GM12878 (cell line): ENCODE measurements at regions not wholly inside any gene's neighbourhood (a gene's known extent, or its start where the extent isn't known, plus 50 kb on each side); places are given as distances from the start of the nearest gene placed in this dataset.

Experiments
- E4F1 ChIP-seq: fragments of 450-650 bp; IDR thresholded peaks from 2 replicates; pipeline ENCODE4 v1.6.1; 2018; ENCODE audit warnings: borderline replicate concordance, mild to moderate bottlenecking; ENCODE audit not compliant: partially characterized antibody
- GABPA ChIP-seq: IDR thresholded peaks from 2 replicates; pipeline ENCODE4 v1.6.1; 2014; ENCODE audit warnings: antibody characterized with exemption, low read depth, mild to moderate bottlenecking, inconsistent platforms
- HDAC6 ChIP-seq: fragments of 200-600 bp; sonication (generic); IDR thresholded peaks from one replicate; pipeline ENCODE4 v1.8.0; 2017; ENCODE audit warnings: antibody characterized with exemption; ENCODE audit not compliant: unreplicated experiment
- LARP7 ChIP-seq: fragments of 450-650 bp; IDR thresholded peaks from 2 replicates; pipeline ENCODE4 v1.6.1; 2017; ENCODE audit warnings: mild to moderate bottlenecking
- MTA2 ChIP-seq: fragments of 450-650 bp; IDR thresholded peaks from 2 replicates; pipeline ENCODE4 v1.6.1; 2016; ENCODE audit warnings: low read depth, mild to moderate bottlenecking, moderate library complexity
- MXI1 ChIP-seq: fragments of 150-350 bp; IDR thresholded peaks from 2 replicates; pipeline ENCODE4 v1.6.1; 2011; ENCODE audit warnings: low read depth, mild to moderate bottlenecking, inconsistent platforms, low read length, improper control_type of control experiment
- NFXL1 ChIP-seq: fragments of 450-650 bp; IDR thresholded peaks from 2 replicates; pipeline ENCODE4 v1.6.1; 2017; ENCODE audit warnings: antibody characterized with exemption, mild to moderate bottlenecking, borderline replicate concordance
- NFYB ChIP-seq: IDR thresholded peaks from 2 replicates; pipeline ENCODE4 v1.6.1; 2011; ENCODE audit warnings: low read depth, mild to moderate bottlenecking, low read length, improper control_type of control experiment, moderate library complexity; ENCODE audit not compliant: insufficient read depth
- NKRF ChIP-seq: fragments of 450-650 bp; conservative IDR thresholded peaks from 2 replicates; pipeline ENCODE4 v1.6.1; 2017; ENCODE audit warnings: mild to moderate bottlenecking, moderate library complexity
- NR2C1 ChIP-seq: fragments of 450-650 bp; IDR thresholded peaks from 2 replicates; pipeline ENCODE4 v1.6.1; 2017; ENCODE audit warnings: antibody characterized with exemption, mild to moderate bottlenecking, moderate library complexity
- PAX8 ChIP-seq: fragments of 450-650 bp; IDR thresholded peaks from 2 replicates; pipeline ENCODE4 v1.6.1; 2017; ENCODE audit warnings: mild to moderate bottlenecking, moderate library complexity
- POU2F2 ChIP-seq: IDR thresholded peaks from 3 replicates; pipeline ENCODE4 v1.6.1; 2011; ENCODE audit warnings: low read depth, mild to moderate bottlenecking, low read length, borderline replicate concordance
- PRDM15 ChIP-seq: fragments of 450-650 bp; formaldehyde crosslinking; IDR thresholded peaks from 2 replicates; pipeline ENCODE4 v1.4.0; 2020; ENCODE audit warnings: mild to moderate bottlenecking, moderate library complexity
- RAD21 ChIP-seq: IDR thresholded peaks from 2 replicates; pipeline ENCODE4 v1.6.1; 2011; ENCODE audit warnings: mild to moderate bottlenecking, low read depth, low read length, moderate library complexity; ENCODE audit not compliant: insufficient read depth
- RB1 ChIP-seq: fragments of 450-650 bp; formaldehyde crosslinking; IDR thresholded peaks from 2 replicates; pipeline ENCODE4 v1.6.1; 2017; ENCODE audit warnings: mild to moderate bottlenecking, borderline replicate concordance
- SMAD1 ChIP-seq: fragments of 450-650 bp; IDR thresholded peaks from 2 replicates; pipeline ENCODE4 v1.6.1; 2018; ENCODE audit warnings: mild to moderate bottlenecking, low read depth; ENCODE audit not compliant: partially characterized antibody
- WRNIP1 ChIP-seq: IDR thresholded peaks from 2 replicates; pipeline ENCODE4 v1.6.1; 2011; ENCODE audit warnings: low read depth, low read length, improper control_type of control experiment, borderline replicate concordance
- ZNF384 ChIP-seq: IDR thresholded peaks from 2 replicates; pipeline ENCODE4 v1.6.1; 2012; ENCODE audit warnings: low read depth, mild to moderate bottlenecking, low read length, improper control_type of control experiment, borderline replicate concordance
- ZZZ3 ChIP-seq: IDR thresholded peaks from 2 replicates; pipeline ENCODE4 v1.6.1; 2011; ENCODE audit warnings: low read depth; ENCODE audit not compliant: control insufficient read depth, insufficient read length
- TF ChIP-seq, protein P1 (sequence below): fragments of 450-650 bp; IDR thresholded peaks from 2 replicates; pipeline ENCODE4 v1.6.1; 2017; ENCODE audit warnings: low read depth, mild to moderate bottlenecking, moderate library complexity

DNA sequence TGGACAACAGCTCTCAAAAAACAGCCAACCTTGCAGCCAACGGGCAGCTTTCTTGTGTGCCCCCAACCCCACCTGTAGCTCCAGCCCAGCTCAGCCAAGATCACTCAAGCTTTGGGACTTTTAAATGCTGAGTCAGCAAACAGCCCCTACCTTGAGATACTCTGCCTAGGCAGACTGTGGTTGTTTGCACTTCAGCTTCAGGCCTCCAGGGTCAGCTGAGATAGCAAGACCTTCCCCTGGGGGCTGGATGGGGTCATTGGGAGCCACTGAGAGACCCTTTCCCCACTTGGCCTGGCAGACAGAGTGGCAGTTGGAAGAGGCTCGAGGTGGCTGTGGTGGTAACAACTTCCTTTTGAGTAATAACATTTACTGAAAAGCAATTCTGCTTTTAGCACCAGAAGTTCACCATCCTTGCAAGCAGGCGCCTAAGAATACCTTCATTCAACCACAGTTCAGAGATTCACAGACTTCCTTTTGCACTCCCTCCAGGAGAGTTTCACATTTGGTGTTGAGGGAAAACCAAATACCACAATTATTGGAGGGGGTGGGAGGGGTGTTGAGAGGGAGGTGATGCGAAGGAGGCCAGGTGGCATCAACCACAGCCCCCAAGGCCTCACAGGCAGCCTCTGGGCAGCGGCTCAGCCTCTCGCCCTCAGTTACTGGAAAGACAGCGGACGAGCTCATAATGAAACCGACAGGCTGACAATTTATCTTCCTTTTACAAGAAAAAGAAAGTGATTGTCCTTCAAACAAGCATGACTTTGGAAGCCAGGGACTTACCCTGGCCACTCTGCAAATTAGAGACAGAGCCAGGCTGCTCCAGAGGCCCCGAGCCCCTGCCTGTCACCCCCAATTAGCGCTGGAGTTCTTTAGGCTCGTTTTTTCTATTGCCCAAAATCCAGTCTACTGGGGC, 148.1 kb downstream of the CEBPB start (continued):
- TF ChIP-seq, protein P1, sequence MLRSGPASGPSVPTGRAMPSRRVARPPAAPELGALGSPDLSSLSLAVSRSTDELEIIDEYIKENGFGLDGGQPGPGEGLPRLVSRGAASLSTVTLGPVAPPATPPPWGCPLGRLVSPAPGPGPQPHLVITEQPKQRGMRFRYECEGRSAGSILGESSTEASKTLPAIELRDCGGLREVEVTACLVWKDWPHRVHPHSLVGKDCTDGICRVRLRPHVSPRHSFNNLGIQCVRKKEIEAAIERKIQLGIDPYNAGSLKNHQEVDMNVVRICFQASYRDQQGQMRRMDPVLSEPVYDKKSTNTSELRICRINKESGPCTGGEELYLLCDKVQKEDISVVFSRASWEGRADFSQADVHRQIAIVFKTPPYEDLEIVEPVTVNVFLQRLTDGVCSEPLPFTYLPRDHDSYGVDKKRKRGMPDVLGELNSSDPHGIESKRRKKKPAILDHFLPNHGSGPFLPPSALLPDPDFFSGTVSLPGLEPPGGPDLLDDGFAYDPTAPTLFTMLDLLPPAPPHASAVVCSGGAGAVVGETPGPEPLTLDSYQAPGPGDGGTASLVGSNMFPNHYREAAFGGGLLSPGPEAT: peak; percentile 73; the same call in 1 of the 2 replicates
- no peak for TF ChIP-seq HDAC6
- TF ChIP-seq WRNIP1: no peak
- no peak for TF ChIP-seq SMAD1
- no peak for TF ChIP-seq LARP7
- no peak for TF ChIP-seq ZZZ3
- no peak for TF ChIP-seq GABPA
- no peak for TF ChIP-seq MXI1
- TF ChIP-seq POU2F2: peak; percentile 34; the same call in 1 of the 3 replicates
- no peak for TF ChIP-seq RAD21
- TF ChIP-seq PAX8: no peak
- TF ChIP-seq PRDM15 (CRISPR knock-in tag): no peak
- TF ChIP-seq E4F1: no peak
- no peak for TF ChIP-seq NR2C1
- TF ChIP-seq RB1: 0 out of 2 replicates have a peak, but pooled peaks have one; percentile 15
- TF ChIP-seq NFYB: no peak
- no peak for TF ChIP-seq ZNF384
- no peak for TF ChIP-seq NFXL1
- peak; percentile 83 for TF ChIP-seq MTA2
- TF ChIP-seq NKRF: no peak
